OCI-M2 (cell line): ENCODE measurements at regions not wholly inside any gene's neighbourhood (a gene's known extent, or its start where the extent isn't known, plus 50 kb on each side); places are given as distances from the start of the nearest gene placed in this dataset.
A peak's percentile ranks its signal among the peaks of the same experiment; 100 is the strongest.

Experiments
- DNase-seq: peaks from one replicate; lab custom pipeline; 2025; ENCODE audit not compliant: unreplicated experiment; lab: John Stamatoyannopoulos, UW

GRCh38 chr6:26305641-26305969 is 59.4 kb upstream of the BTN3A2 start:
- DNase-seq, result no peak

DNA sequence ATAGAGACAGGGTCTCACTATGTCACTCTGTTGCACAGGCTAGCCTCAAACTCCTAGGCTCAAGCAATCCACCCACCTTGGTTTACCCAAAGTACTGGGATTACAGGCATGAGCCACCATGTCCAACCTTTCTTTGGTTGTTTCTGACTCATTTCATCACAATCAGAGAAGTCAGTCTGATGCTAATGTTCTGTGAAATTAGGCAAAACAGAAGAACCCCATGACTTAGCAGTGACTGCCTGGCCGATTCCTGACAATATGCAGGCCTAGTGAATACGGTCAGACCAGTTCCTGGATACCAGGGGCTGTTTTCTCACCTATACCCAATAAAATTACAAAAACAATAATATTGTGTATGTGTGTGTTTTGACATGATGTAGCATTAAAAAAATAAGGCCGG is 58.8 kb upstream of the BTN3A2 start:
- no peak for DNase-seq

- DNase-seq, result no peak
Measured at GRCh38 chr6:26307850-26308249, 57.1 kb upstream of the BTN3A2 start.

GRCh38 chr6:26309731-26310142 is 55.3 kb upstream of the BTN3A2 start:
- no peak for DNase-seq

- no peak for DNase-seq
Measured at GRCh38 chr6:26311012-26311384, 54.0 kb upstream of the BTN3A2 start.

- DNase-seq, result peak; percentile 69
Measured at GRCh38 chr6:26311385-26312095, 53.5 kb upstream of the BTN3A2 start.

- DNase-seq, result no peak
Measured at GRCh38 chr6:26312096-26312463, 52.9 kb upstream of the BTN3A2 start.

DNA sequence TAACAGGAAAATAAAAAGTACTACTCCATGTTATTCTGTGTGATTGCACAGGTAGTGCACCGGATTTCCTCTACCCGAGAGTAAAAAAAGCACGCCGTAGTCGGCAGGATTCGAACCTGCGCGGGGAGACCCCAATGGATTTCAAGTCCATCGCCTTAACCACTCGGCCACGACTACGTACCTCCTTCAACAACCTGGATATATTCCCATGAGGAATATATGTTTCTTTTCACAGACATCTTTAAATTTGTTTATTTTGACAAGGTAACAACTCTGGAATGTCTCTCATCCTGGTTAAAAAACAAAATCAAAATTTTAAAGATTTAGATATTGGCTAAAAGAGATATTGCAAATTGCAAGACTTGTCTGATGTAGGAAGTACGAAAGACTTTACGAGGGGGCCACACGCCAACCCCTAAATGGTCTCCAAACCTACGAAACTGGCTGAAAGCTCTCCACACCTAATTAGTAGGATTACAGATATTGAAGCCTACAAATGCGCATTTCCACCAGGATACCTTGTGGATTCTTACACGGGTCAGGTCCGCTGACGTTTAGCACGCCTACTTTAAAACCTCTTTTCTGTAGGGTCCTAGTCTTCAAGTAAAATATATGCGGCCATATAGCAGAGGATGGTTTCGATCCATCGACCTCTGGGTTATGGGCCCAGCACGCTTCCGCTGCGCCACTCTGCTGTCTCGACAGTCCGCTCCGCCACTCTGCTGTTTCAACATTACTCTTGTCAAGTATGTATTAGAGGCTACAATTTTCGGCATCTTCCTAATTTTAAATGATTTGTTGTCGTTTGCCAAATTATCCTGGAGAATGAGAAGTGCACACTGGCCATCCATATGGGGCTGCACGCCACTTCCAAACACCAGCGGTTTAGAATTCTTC is 52.2 kb upstream of the BTN3A2 start:
- peak; percentile 90 for DNase-seq
